Urinary bladder (tissue), 3 donors: ENCODE measurements at regions not wholly inside any gene's neighbourhood (a gene's known extent, or its start where the extent isn't known, plus 50 kb on each side); places are given as distances from the start of the nearest gene placed in this dataset.
"Not testable (repeated sequence)": the region's sequence is repeated elsewhere in the genome, so short reads cannot be mapped to it uniquely, and the experiment has no call there.

Experiments
- DNase-seq: peaks from one replicate; pipeline ENCODE4 v3.0.0-alpha.2; 2015; ENCODE audit errors: extremely low spot score
- H3K27ac ChIP-seq: one replicate; pipeline ENCODE4 v1.5.1; 2013; ENCODE audit warnings: low read depth, mild to moderate bottlenecking, moderate library complexity
- H3K36me3 ChIP-seq: one replicate; pipeline ENCODE4 v1.6.1; 2013; ENCODE audit warnings: mild to moderate bottlenecking, moderate library complexity; ENCODE audit not compliant: insufficient read depth
- H3K4me1 ChIP-seq: one replicate; pipeline ENCODE4 v1.6.1; 2013; ENCODE audit warnings: mild to moderate bottlenecking, moderate library complexity; ENCODE audit not compliant: insufficient read depth
- H3K4me3 ChIP-seq: one replicate; pipeline ENCODE4 v1.5.1; 2013; ENCODE audit warnings: low read depth, low read length
- WGBS: extraction: QIAGEN DNeasy Blood & Tissue Kit; methylation state at CpG from one replicate; pipeline ENCODE4 v1.1.7; 2013; 5-methylcytosine and 5-hydroxymethylcytosine counted together
- donor health status: healthy with polysubstance abuse.
- donor health status: healthy.

- H3K27ac ChIP-seq, result no peak overlapping the region
- no peaks in the 10 kb centered on the region for H3K4me1 ChIP-seq
- H3K36me3 ChIP-seq, result no peaks in the 10 kb centered on the region
- no peak overlapping the region for H3K4me3 ChIP-seq
- DNase-seq, result no peak
- WGBS, result 96% methylated on average over 4 of the region's 4 CpGs
These were observed 96.2 kb upstream of the CTAGE1 start for GRCh38 chr18:22513721-22514481.

- no peak for DNase-seq
- Histone ChIP-seq H3K4me3 (no peak overlapping the region), H3K36me3 (no peaks in the 10 kb centered on the region), H3K27ac (no peak overlapping the region), H3K4me1 (no peaks in the 10 kb centered on the region)
- WGBS, result 95% methylated on average over 4 of the region's 4 CpGs
These were observed 96.9 kb upstream of the CTAGE1 start for GRCh38 chr18:22514655-22515054.

GRCh38 chr18:22515250-22515649 is 97.5 kb upstream of the CTAGE1 start:
- no peak overlapping the region for H3K4me3 ChIP-seq
- no peak for DNase-seq
- WGBS, result 95% methylated on average over 9 of the region's 9 CpGs
- no peaks in the 10 kb centered on the region for H3K4me1 ChIP-seq
- no peaks in the 10 kb centered on the region for H3K36me3 ChIP-seq
- H3K27ac ChIP-seq, result no peak overlapping the region

DNA sequence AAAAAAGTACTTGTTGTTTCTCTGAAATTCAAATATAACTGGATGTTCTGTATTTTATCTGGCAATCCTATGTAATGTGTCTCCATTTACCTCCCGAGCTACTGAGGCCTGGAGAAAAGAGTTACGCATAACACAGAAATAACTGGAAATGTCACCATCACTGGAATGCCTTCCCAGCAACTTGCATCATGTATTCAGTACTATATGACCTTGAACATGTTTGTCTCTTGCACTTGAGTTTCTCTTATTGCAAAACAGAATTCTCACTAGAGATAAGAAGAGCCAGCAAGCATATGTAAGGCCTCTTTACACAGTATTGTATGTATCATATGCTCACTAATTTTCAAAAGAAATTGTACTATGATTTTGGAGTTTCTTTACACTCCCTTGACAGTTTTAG is 99.6 kb upstream of the CTAGE1 start:
- DNase-seq, result no peak
- 93% methylated on average over 2 of the region's 2 CpGs for WGBS
- H3K4me1 ChIP-seq, result no peaks in the 10 kb centered on the region
- no peak overlapping the region for H3K4me3 ChIP-seq
- H3K27ac ChIP-seq, result no peak overlapping the region
- H3K36me3 ChIP-seq, result no peaks in the 10 kb centered on the region

DNA sequence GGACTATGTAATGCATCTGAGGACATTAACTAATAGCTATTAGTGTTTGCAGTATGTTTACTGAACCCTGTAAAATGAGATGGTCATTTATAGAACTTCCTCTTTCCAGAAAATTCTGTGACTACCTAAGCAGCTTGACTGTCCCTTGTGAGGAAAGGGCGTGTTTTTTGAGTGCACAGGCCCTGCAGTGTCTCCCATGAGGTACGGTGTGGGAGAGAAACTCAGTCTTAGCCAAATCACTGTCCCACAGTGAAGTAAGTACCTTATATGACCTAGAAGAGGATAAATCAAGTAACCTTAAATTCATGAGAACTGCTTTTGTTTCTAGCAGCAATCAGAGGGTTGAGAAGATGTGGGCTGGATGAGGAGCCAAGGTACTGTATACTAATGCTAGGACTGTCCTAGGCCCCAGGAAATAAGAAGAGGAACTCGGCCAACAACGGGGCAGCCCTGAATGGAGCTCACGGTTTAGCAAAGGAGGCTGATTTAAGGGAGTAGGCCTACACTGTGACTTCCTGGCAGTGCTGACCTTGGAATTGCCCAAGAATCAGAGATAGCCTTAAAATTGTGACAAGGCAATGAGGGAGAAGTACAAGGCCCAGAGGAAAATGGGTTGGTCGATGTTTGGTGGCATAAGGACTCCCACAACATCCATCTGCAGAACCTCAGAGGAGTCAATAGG is 103.5 kb upstream of the CTAGE1 start:
- no peaks in the 10 kb centered on the region for H3K36me3 ChIP-seq
- no peak overlapping the region for H3K27ac ChIP-seq

DNA sequence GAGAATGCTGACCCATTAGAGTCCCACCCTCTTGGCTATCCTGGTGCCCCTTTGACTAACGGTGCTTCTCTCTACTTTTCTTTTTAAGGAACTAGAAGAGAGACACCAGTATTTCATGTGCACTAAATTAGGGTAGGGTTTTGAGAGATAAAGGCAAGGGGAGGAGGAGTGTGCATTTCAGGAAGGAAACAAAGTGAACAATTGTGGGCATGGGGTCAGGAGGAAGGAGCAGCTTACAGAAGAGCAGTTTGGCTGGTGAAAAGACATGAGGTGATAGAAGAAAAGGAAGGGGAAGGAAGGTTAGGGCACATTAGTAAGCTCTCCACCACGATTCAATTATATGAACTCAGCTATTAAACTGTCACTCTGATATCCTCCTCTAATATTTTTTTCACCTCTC is 105.8 kb upstream of the CTAGE1 start:
- Histone ChIP-seq H3K36me3 (no peaks in the 10 kb centered on the region), H3K4me1 (no peaks in the 10 kb centered on the region), H3K4me3 (no peak overlapping the region), H3K27ac (no peak overlapping the region)
- no peak for DNase-seq
- WGBS, result 62% methylated on average over 2 of the region's 2 CpGs

More for the DNA sequence above, 103.5 kb upstream of the CTAGE1 start:
- no peak for DNase-seq
- 72% methylated on average over 6 of the region's 6 CpGs for WGBS
- Histone ChIP-seq H3K4me3 (no peak overlapping the region), H3K4me1 (no peaks in the 10 kb centered on the region)

GRCh38 chr18:22524783-22525182 is 107.1 kb upstream of the CTAGE1 start:
- DNase-seq, result no peak
- WGBS, result 52% methylated on average over 6 of the region's 6 CpGs
- no peak overlapping the region for H3K27ac ChIP-seq
- H3K4me3 ChIP-seq, result no peak overlapping the region
- H3K36me3 ChIP-seq, result no peaks in the 10 kb centered on the region
- no peaks in the 10 kb centered on the region for H3K4me1 ChIP-seq

DNA sequence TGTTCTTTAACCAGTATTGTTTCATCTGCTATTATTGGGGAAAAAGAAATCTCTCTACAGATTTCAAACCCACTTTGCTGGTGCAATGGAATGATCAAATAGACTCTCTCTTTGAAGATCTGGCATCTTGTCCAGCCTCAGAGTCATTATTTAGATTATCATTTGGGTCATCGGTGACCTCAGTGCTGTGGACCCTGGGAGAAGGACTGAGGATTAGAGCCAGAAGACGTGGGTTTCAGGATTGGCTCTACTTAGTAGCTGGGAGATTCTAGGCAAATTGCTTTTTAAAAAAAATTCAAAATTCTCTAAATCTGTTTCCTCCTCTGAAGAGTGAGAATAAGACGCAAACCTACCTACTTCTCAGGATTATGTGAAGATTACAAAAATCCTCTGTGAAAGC is 107.6 kb upstream of the CTAGE1 start:
- 58% methylated on average over 3 of the region's 3 CpGs for WGBS
- DNase-seq, result no peak
- no peak overlapping the region for H3K4me3 ChIP-seq
- no peak overlapping the region for H3K27ac ChIP-seq
- H3K36me3 ChIP-seq, result no peaks in the 10 kb centered on the region
- no peaks in the 10 kb centered on the region for H3K4me1 ChIP-seq

DNA sequence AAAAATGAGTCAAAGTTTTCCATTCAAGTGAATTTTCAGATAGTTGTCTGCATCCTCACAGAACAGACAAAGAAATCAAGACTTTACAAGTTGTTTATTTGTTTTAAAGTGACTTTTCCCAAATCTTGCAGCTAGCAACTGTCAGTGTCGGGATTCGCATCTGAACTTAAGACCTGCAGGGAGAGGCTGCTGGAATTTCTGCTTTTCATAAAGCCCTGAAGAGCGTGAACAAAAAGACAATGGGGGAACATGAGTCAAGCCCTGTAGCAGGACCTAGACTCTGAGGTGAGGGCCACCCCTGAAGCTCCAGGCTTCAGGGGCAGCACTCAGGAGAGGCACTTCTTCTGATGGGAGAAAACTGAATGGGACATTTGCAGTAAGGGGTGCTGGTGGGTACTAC is 108.2 kb upstream of the CTAGE1 start:
- DNase-seq, result no peak
- WGBS, result 84% methylated on average over 3 of the region's 3 CpGs
- no peaks in the 10 kb centered on the region for H3K4me1 ChIP-seq

DNA sequence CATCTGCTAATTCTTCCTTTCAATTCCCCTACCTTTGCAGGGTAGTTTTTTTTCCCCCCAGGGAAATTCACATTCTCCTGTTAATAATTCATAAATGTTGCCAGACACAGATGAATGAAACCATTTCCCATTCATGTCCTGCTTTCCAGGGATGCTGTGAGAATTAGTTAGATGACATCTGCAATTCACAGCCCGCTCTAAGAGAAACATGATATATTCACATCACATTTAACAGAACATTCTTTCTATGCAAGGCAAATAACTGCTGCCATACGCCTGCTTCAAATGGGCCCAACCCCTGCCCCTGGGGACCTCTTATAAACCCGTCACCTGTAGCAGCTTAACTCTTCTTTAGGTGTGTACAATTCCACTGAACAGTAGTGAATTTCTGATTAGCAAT is 110.6 kb upstream of the CTAGE1 start:
- WGBS, result 94% methylated on average over 3 of the region's 3 CpGs
- Histone ChIP-seq H3K27ac (no peak overlapping the region), H3K36me3 (no peaks in the 10 kb centered on the region), H3K4me3 (no peak overlapping the region), H3K4me1 (no peaks in the 10 kb centered on the region)
- DNase-seq, result no peak

More for the DNA sequence above, 108.2 kb upstream of the CTAGE1 start:
- H3K36me3 ChIP-seq, result no peaks in the 10 kb centered on the region
- H3K4me3 ChIP-seq, result no peak overlapping the region
- H3K27ac ChIP-seq, result no peak overlapping the region

DNA sequence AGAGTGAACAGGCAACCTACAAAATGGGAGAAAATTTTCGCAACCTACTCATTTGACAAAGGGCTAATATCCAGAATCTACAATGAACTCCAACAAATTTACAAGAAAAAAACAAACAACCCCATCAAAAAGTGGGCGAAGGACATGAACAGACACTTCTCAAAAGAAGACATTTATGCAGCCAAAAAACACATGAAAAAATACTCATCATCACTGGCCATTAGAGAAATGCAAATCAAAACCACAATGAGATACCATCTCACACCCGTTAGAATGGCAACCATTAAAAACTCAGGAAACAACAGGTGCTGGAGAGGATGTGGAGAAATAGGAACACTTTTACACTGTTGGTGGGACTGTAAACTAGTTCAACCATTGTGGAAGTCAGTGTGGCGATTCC is 117.0 kb upstream of the CTAGE1 start:
- not testable (repeated sequence) for H3K36me3 ChIP-seq, H3K4me1 ChIP-seq, H3K27ac ChIP-seq, DNase-seq, H3K4me3 ChIP-seq
- WGBS, result 93% methylated on average over 2 of the region's 4 CpGs

GRCh38 chr18:22536558-22536957 is 118.8 kb upstream of the CTAGE1 start:
- 49% methylated on average over 7 of the region's 7 CpGs for WGBS
- no peaks in the 10 kb centered on the region for H3K36me3 ChIP-seq
- no peak overlapping the region for H3K27ac ChIP-seq
- no peak for DNase-seq
- H3K4me3 ChIP-seq, result no peak overlapping the region
- H3K4me1 ChIP-seq, result no peaks in the 10 kb centered on the region

- Histone ChIP-seq H3K4me1 (no peaks in the 10 kb centered on the region), H3K27ac (no peak overlapping the region), H3K4me3 (no peak overlapping the region), H3K36me3 (no peaks in the 10 kb centered on the region)
- DNase-seq, result no peak
- WGBS, result 84% methylated on average over 5 of the region's 5 CpGs
These were observed 120.7 kb upstream of the CTAGE1 start for GRCh38 chr18:22538426-22538825.

DNA sequence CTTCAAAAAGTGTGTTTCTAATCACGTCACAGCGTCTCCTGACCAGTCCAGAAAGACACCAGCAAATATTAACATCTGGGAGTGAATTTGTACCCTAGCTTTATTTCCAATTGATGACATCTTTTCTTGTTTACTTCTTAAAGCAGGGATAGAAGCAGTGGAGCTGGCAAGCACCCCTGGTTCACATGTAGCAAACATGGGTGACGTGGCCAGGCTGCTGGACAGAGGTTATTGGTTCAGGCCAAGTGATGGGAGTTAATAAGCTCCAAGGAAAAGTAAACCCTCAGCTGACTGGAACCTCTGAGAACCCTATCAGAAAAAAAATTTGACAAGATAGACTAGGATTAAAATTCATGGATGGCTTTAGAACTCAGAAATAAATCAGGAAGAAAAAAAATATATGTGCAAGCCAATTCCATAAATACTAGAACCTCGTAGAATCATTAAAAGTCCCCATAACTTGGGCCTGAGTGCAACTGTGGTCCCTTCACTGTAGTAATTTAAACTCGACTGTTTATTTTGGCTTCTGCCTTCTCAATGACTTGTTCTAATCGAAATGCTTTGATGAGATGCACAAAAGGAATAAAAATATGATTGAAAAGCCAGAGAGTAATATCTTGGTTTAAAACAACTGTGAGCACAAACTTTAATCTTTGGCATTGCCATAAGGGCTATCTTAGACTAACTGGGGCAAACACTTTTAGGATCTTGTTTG is 121.5 kb upstream of the CTAGE1 start:
- Histone ChIP-seq H3K27ac (no peak overlapping the region), H3K4me3 (no peak overlapping the region), H3K36me3 (no peaks in the 10 kb centered on the region), H3K4me1 (no peaks in the 10 kb centered on the region)
- no peak for DNase-seq
- 70% methylated on average over 6 of the region's 6 CpGs for WGBS
